PFSK-1 (cell line): ENCODE measurements at regions not wholly inside any gene's neighbourhood (a gene's known extent, or its start where the extent isn't known, plus 50 kb on each side); places are given as distances from the start of the nearest gene placed in this dataset.

Experiments used
- FOXP2 ChIP-seq: optimal IDR thresholded peaks from 2 replicates; pipeline ENCODE3; 2011; ENCODE audit warnings: borderline replicate concordance, control low read depth, inconsistent platforms; ENCODE audit not compliant: insufficient read depth; ENCODE audit errors: extremely low read length, extremely low read depth
- POLR2AphosphoS5 ChIP-seq: IDR thresholded peaks from 2 replicates; pipeline ENCODE4 v1.6.1; 2012; ENCODE audit warnings: low read depth, mild to moderate bottlenecking, control low read depth, low read length, moderate library complexity
- SIN3A ChIP-seq: IDR thresholded peaks from 2 replicates; pipeline ENCODE4 v1.6.1; 2012; ENCODE audit warnings: mild to moderate bottlenecking, low read length, moderate library complexity, borderline replicate concordance; ENCODE audit not compliant: insufficient read depth
- TAF1 ChIP-seq: IDR thresholded peaks from 2 replicates; pipeline ENCODE4 v1.6.1; 2012; ENCODE audit warnings: low read length, control low read depth, borderline replicate concordance; ENCODE audit not compliant: insufficient read depth
- TF ChIP-seq, protein P1 (sequence below), 2 experiments: IDR thresholded peaks; 2 replicates each; pipeline versions ENCODE4 v1.6.1 to v1.8.0; 2011 to 2012; ENCODE audit warnings: low read depth in 2 of 2, low read length in 2 of 2, control low read depth in 1 of 2, inconsistent platforms in 1 of 2, mild to moderate bottlenecking in 1 of 2, moderate library complexity in 1 of 2; ENCODE audit not compliant: insufficient read depth in 1 of 2

DNA sequence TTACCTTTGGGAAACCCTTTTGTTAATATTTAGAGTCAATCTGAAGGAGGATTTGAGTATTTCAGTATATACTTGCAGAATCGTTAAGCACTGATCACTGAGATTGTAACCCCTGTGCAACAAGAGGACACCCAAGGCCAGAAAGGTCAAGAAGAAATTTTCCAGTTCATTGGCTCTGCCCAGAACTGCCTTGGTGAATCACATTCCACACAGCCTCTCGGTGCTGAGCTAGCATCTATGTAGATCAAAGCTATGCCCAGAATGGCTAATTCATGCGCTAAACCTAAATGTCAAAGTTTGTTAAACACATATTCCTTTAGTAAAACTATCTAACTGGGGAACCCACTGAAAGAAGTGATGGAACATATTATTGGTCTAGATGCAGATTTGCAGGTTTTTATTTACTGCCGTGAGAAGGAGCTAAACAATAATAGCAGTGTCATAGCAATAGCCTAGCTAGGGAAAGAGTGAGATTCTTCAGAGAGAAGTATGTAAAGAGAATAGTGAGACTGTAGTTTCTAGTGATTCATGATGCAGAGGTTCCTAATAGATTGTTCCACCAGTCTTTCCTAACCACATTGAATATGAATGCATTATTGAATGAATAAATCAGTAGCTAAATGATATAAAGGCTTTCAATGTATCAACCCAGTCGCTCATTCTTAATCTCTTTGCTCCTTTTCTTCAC, 423.2 kb upstream of the CRIM1 start:
- TF ChIP-seq POLR2AphosphoS5 (no peak), TAF1 (no peak), SIN3A (no peak), FOXP2 (no peak)
- TF ChIP-seq, protein P1, sequence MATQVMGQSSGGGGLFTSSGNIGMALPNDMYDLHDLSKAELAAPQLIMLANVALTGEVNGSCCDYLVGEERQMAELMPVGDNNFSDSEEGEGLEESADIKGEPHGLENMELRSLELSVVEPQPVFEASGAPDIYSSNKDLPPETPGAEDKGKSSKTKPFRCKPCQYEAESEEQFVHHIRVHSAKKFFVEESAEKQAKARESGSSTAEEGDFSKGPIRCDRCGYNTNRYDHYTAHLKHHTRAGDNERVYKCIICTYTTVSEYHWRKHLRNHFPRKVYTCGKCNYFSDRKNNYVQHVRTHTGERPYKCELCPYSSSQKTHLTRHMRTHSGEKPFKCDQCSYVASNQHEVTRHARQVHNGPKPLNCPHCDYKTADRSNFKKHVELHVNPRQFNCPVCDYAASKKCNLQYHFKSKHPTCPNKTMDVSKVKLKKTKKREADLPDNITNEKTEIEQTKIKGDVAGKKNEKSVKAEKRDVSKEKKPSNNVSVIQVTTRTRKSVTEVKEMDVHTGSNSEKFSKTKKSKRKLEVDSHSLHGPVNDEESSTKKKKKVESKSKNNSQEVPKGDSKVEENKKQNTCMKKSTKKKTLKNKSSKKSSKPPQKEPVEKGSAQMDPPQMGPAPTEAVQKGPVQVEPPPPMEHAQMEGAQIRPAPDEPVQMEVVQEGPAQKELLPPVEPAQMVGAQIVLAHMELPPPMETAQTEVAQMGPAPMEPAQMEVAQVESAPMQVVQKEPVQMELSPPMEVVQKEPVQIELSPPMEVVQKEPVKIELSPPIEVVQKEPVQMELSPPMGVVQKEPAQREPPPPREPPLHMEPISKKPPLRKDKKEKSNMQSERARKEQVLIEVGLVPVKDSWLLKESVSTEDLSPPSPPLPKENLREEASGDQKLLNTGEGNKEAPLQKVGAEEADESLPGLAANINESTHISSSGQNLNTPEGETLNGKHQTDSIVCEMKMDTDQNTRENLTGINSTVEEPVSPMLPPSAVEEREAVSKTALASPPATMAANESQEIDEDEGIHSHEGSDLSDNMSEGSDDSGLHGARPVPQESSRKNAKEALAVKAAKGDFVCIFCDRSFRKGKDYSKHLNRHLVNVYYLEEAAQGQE (IDR thresholded peaks at IDR 0.05; ENCODE audit: insufficient read depth in 1 of 2, low read depth in 2 of 2, low read length in 2 of 2), result no peak
